SK-N-SH treated with all-trans-retinoic acid at 6 μM for 48 hours (cell line): ENCODE measurements at regions not wholly inside any gene's neighbourhood (a gene's known extent, or its start where the extent isn't known, plus 50 kb on each side); places are given as distances from the start of the nearest gene placed in this dataset.

Experiments
- ATAC-seq: fragments of 200-7000 bp; cut with Tn5 transposase; 3 replicates; pipeline ENCODE4 v1.9.1; 2020; ENCODE audit warnings: mild to moderate bottlenecking, moderate library complexity
- ARNTL ChIP-seq: fragments of 450-650 bp; formaldehyde crosslinking; IDR thresholded peaks from 2 replicates; pipeline ENCODE4 v1.5.0; 2020; ENCODE audit warnings: low read depth, mild to moderate bottlenecking, moderate library complexity, borderline replicate concordance
- CREB5 ChIP-seq: fragments of 250-450 bp; sonication (Bioruptor Pico); IDR thresholded peaks from 2 replicates; pipeline ENCODE4 v1.5.1; 2020; ENCODE audit warnings: low read depth, mild to moderate bottlenecking, moderate library complexity
- CSDC2 ChIP-seq: fragments of 250-450 bp; sonication (Bioruptor Pico); IDR thresholded peaks from 2 replicates; pipeline ENCODE4 v1.5.0; 2020; ENCODE audit warnings: mild to moderate bottlenecking, moderate library complexity
- ESRRG ChIP-seq: fragments of 250-450 bp; sonication (Bioruptor Pico); IDR thresholded peaks from 2 replicates; pipeline ENCODE4 v1.6.1; 2021; ENCODE audit warnings: mild to moderate bottlenecking
- GLIS3 ChIP-seq: fragments of 250-450 bp; sonication (Bioruptor Pico); IDR thresholded peaks from 2 replicates; pipeline ENCODE4 v1.5.0; 2020; ENCODE audit warnings: mild to moderate bottlenecking, moderate library complexity
- ISL1 ChIP-seq: fragments of 250-450 bp; sonication (Bioruptor Pico); IDR thresholded peaks from 2 replicates; pipeline ENCODE4 v2.1.2; 2022; ENCODE audit warnings: mild to moderate bottlenecking, moderate library complexity
- OSR1 ChIP-seq: fragments of 250-450 bp; sonication (Bioruptor Pico); IDR thresholded peaks from 2 replicates; pipeline ENCODE4 v1.8.0; 2022; ENCODE audit warnings: moderate library complexity, mild to moderate bottlenecking, inconsistent platforms
- PATZ1 ChIP-seq: fragments of 250-450 bp; sonication (Bioruptor Pico); IDR thresholded peaks from 2 replicates; pipeline ENCODE4 v1.8.0; 2020; ENCODE audit warnings: mild to moderate bottlenecking, moderate library complexity, borderline replicate concordance
- POU6F1 ChIP-seq: fragments of 250-450 bp; sonication (Bioruptor Pico); IDR thresholded peaks from 2 replicates; pipeline ENCODE4 v1.8.0; 2021; ENCODE audit warnings: low read depth, mild to moderate bottlenecking, moderate library complexity, borderline replicate concordance
- RARB ChIP-seq: fragments of 250-450 bp; sonication (Bioruptor Pico); IDR thresholded peaks from 2 replicates; pipeline ENCODE4 v1.8.0; 2021; ENCODE audit warnings: mild to moderate bottlenecking, moderate library complexity
- SNAI2 ChIP-seq: fragments of 250-450 bp; sonication (Bioruptor Pico); IDR thresholded peaks from 2 replicates; pipeline ENCODE4 v1.5.0; 2020; ENCODE audit warnings: mild to moderate bottlenecking, moderate library complexity
- TOX ChIP-seq: fragments of 250-450 bp; sonication (Bioruptor Pico); IDR thresholded peaks from 2 replicates; pipeline ENCODE4 v1.8.0; 2021; ENCODE audit warnings: mild to moderate bottlenecking, moderate library complexity, borderline replicate concordance
- TSHZ2 ChIP-seq: fragments of 250-450 bp; sonication (Bioruptor Pico); IDR thresholded peaks from 2 replicates; pipeline ENCODE4 v1.5.0; 2020; ENCODE audit warnings: mild to moderate bottlenecking, moderate library complexity
- ZC3H10 ChIP-seq: fragments of 250-450 bp; sonication (Bioruptor Pico); IDR thresholded peaks from 2 replicates; pipeline ENCODE4 v1.5.1; 2021; ENCODE audit warnings: mild to moderate bottlenecking, moderate library complexity
- ZFP3 ChIP-seq: fragments of 250-450 bp; sonication (Bioruptor Pico); IDR thresholded peaks from 2 replicates; pipeline ENCODE4 v1.5.0; 2020; ENCODE audit warnings: mild to moderate bottlenecking, moderate library complexity
- ZFP30 ChIP-seq: fragments of 450-650 bp; formaldehyde crosslinking; IDR thresholded peaks from 2 replicates; pipeline ENCODE4 v1.5.0; 2022; ENCODE audit warnings: mild to moderate bottlenecking, moderate library complexity
- ZNF565 ChIP-seq: fragments of 450-650 bp; formaldehyde crosslinking; conservative IDR thresholded peaks from 2 replicates; pipeline ENCODE4 v1.5.0; 2020; ENCODE audit warnings: low read depth, mild to moderate bottlenecking, moderate library complexity
- ZNF70 ChIP-seq: fragments of 450-650 bp; formaldehyde crosslinking; IDR thresholded peaks from 2 replicates; pipeline ENCODE4 v1.5.0; 2020; ENCODE audit warnings: mild to moderate bottlenecking, moderate library complexity
- ZNF8 ChIP-seq: fragments of 450-650 bp; formaldehyde crosslinking; IDR thresholded peaks from 2 replicates; pipeline ENCODE4 v1.5.0; 2020; ENCODE audit warnings: mild to moderate bottlenecking, moderate library complexity
- TF ChIP-seq, protein P1 (sequence below): fragments of 250-450 bp; sonication (Bioruptor Pico); IDR thresholded peaks from 2 replicates; pipeline ENCODE4 v1.5.1; 2021; ENCODE audit warnings: mild to moderate bottlenecking, moderate library complexity

DNA sequence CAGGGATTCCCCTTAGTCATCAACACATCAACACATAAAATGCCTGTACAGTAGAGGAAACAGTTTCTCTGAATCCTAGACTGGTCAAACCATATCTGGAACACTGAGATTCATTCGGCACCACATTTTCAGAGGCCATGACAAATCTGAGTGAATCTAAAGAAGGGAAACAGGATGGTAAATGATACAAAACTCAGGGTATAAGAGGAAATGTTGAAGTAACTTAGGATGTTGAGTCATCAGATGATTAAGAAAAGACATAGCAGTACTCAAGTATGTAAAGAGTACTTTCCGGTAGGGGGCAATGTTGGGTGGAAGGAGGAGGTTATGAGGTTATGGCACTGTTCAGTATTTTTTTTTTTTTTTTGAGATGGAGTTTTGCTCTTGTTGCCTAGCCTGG, 358.5 kb upstream of the PMFBP1 start:
- ATAC-seq, result peak; percentile 93
- no peak for TF ChIP-seq OSR1
- no peak for TF ChIP-seq ZNF8 (CRISPR knock-in tag)
- TF ChIP-seq CSDC2 (CRISPR knock-in tag), result no peak
- TF ChIP-seq SNAI2 (CRISPR knock-in tag), result no peak

GRCh38 chr16:72523087-72523486, 351.1 kb upstream of the PMFBP1 start:
- ATAC-seq, result no peak
- no peak for TF ChIP-seq ARNTL (CRISPR knock-in tag)
- TF ChIP-seq ZNF70 (CRISPR knock-in tag), result no peak
- no peak for TF ChIP-seq SNAI2 (CRISPR knock-in tag)
- no peak for TF ChIP-seq CREB5
- no peak for TF ChIP-seq OSR1
- no peak for TF ChIP-seq TOX (CRISPR knock-in tag)
- no peak for TF ChIP-seq RARB (CRISPR knock-in tag)
- TF ChIP-seq CSDC2 (CRISPR knock-in tag), result no peak

DNA sequence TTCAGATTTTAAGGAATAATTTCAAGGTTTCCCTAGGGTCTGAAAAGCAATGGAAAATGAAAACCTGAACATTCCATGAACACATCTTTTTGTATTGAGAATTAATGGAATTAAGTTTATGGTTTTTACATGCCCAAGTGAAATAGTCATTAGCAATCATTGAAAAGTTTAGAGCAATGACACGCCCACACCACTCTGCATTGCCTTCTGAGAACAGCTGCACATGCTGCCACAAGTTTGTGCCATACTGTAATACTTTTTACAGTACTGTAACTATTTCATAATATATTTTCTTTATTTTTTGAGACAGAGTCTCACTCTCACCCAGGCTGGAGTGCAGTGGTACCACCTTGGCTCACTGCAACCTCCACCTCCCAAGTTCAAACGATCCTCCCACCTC, 345.2 kb upstream of the PMFBP1 start:
- ATAC-seq, result no peak
- TF ChIP-seq PATZ1 (no peak), TSHZ2 (no peak), POU6F1 (no peak), ISL1 (CRISPR knock-in tag) (no peak), CSDC2 (CRISPR knock-in tag) (no peak), ZC3H10 (CRISPR knock-in tag) (no peak), ZNF8 (CRISPR knock-in tag) (no peak), ZNF565 (CRISPR knock-in tag) (no peak), ESRRG (CRISPR knock-in tag) (no peak)

DNA sequence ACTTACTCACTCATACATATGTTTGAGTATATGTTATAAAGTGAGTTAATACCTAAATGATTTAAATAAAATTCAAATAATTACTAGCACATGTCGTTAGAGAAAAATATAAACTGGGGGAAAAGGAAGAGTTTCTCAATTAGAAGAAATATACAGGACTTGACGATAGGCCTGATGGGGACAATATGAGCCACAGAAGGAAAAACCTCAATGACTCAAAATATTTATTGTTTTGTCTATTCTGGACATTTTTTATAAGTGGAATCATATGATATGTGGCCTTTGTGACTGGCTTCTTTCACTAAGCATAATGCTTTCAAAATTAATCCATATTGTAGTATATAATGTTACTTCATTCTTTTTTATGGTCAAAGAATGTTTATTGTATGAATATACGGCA, 339.2 kb upstream of the PMFBP1 start:
- TF ChIP-seq ZNF8 (CRISPR knock-in tag), result no peak
- TF ChIP-seq ARNTL (CRISPR knock-in tag), result no peak
- no peak for TF ChIP-seq ZFP30 (CRISPR knock-in tag)
- no peak for TF ChIP-seq CSDC2 (CRISPR knock-in tag)
- TF ChIP-seq, protein P1, sequence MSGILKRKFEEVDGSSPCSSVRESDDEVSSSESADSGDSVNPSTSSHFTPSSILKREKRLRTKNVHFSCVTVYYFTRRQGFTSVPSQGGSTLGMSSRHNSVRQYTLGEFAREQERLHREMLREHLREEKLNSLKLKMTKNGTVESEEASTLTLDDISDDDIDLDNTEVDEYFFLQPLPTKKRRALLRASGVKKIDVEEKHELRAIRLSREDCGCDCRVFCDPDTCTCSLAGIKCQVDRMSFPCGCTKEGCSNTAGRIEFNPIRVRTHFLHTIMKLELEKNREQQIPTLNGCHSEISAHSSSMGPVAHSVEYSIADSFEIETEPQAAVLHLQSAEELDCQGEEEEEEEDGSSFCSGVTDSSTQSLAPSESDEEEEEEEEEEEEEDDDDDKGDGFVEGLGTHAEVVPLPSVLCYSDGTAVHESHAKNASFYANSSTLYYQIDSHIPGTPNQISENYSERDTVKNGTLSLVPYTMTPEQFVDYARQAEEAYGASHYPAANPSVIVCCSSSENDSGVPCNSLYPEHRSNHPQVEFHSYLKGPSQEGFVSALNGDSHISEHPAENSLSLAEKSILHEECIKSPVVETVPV (CRISPR knock-in tag), result no peak
- TF ChIP-seq ZC3H10 (CRISPR knock-in tag), result no peak
- ATAC-seq, result no peak

- no peak for ATAC-seq
- TF ChIP-seq TOX (CRISPR knock-in tag), result no peak
- no peak for TF ChIP-seq PATZ1
- no peak for TF ChIP-seq ZFP3 (CRISPR knock-in tag)
- no peak for TF ChIP-seq RARB (CRISPR knock-in tag)
- no peak for TF ChIP-seq ARNTL (CRISPR knock-in tag)
- TF ChIP-seq OSR1, result no peak
- TF ChIP-seq GLIS3 (CRISPR knock-in tag), result no peak
- no peak for TF ChIP-seq ZNF70 (CRISPR knock-in tag)
- TF ChIP-seq CREB5, result no peak
- TF ChIP-seq ZFP30 (CRISPR knock-in tag), result no peak
Observed at GRCh38 chr16:72508191-72508590, 336.2 kb upstream of the PMFBP1 start.
